Smooth muscle cell (in vitro differentiated cells): ENCODE measurements at regions not wholly inside any gene's neighbourhood (a gene's known extent, or its start where the extent isn't known, plus 50 kb on each side); places are given as distances from the start of the nearest gene placed in this dataset.

Source experiments
- DNase-seq: peaks from one replicate; lab custom pipeline; 2025; ENCODE audit not compliant: unreplicated experiment; lab: John Stamatoyannopoulos, UW
- H2AFZ ChIP-seq: fragments of 200-600 bp; sonication (generic); 2 replicates; pipeline ENCODE4 v1.6.0; 2016; ENCODE audit warnings: antibody characterized with exemption, low read depth, mild to moderate bottlenecking
- H3F3A ChIP-seq: fragments of 200-600 bp; sonication (generic); 2 replicates; pipeline ENCODE4 v1.6.0; 2017; ENCODE audit warnings: antibody characterized with exemption, low read depth
- H3K27ac ChIP-seq: fragments of 200-600 bp; sonication (generic); 2 replicates; pipeline ENCODE4 v1.5.1; 2016; ENCODE audit warnings: low read depth, mild to moderate bottlenecking
- H3K27me3 ChIP-seq: fragments of 200-600 bp; sonication (generic); 2 replicates; pipeline ENCODE4 v1.6.1; 2016; ENCODE audit warnings: low read depth, mild to moderate bottlenecking
- H3K36me3 ChIP-seq: fragments of 200-600 bp; sonication (generic); 2 replicates; pipeline ENCODE4 v1.5.1; 2016; ENCODE audit warnings: low read depth
- H3K4me1 ChIP-seq: fragments of 200-600 bp; sonication (generic); 2 replicates; pipeline ENCODE4 v1.5.1; 2016; ENCODE audit warnings: low read depth
- H3K4me2 ChIP-seq: fragments of 200-600 bp; sonication (generic); 2 replicates; pipeline ENCODE4 v1.6.0; 2016; ENCODE audit warnings: mild to moderate bottlenecking
- H3K4me3 ChIP-seq: fragments of 200-600 bp; sonication (generic); 2 replicates; pipeline ENCODE4 v1.5.1; 2016; ENCODE audit warnings: mild to moderate bottlenecking
- H3K79me2 ChIP-seq: fragments of 200-600 bp; sonication (generic); 2 replicates; pipeline ENCODE4 v1.6.0; 2016; ENCODE audit warnings: low read depth, mild to moderate bottlenecking
- H3K9ac ChIP-seq: fragments of 200-600 bp; sonication (generic); 2 replicates; pipeline ENCODE4 v1.6.0; 2016; ENCODE audit warnings: low read depth
- H3K9me3 ChIP-seq: fragments of 200-600 bp; sonication (generic); replicated peaks from 2 replicates; pipeline ENCODE4 v1.5.1; 2016; ENCODE audit warnings: low read depth
- H4K20me1 ChIP-seq: fragments of 200-600 bp; sonication (generic); 2 replicates; pipeline ENCODE4 v1.6.0; 2016; ENCODE audit warnings: low read depth
- WGBS: methylation state at CpG from one replicate; pipeline ENCODE4 v1.1.7; 2016; ENCODE audit warnings: low lambda C conversion rate; 5-methylcytosine and 5-hydroxymethylcytosine counted together
- TF ChIP-seq, protein P1 (sequence below): fragments of 200-600 bp; sonication (generic); IDR thresholded peaks from 2 replicates; pipeline ENCODE4 v1.5.1; 2017; ENCODE audit warnings: borderline replicate concordance, mild to moderate bottlenecking, antibody characterized with exemption; ENCODE audit not compliant: insufficient read depth, poor library complexity, severe bottlenecking

DNA sequence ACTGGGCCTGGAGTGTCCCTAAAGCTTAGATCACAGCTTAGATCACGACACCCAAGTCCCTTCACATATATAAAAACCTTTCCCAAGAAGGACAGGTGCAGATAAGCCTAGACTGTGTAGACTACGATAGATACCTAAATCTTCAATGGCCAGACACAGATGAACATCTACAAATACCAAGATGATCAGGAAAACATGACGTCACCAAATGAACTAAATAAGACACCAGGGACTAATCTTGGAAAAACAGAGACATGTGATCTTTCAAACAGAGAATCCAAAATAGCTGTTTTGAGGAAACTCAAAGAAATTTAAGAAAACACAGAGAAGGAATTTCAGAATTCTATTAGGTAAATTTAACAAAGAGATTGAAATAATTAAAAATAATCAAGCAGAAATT lies 1082.6 kb upstream of the PHF14 start:
- Histone ChIP-seq H3K4me3 (no peak overlapping the region), H3K4me2 (no peak overlapping the region), H3K4me1 (no peaks in the 10 kb centered on the region), H3K27ac (no peak overlapping the region), H2AFZ (no peak overlapping the region), H3K27me3 (no peaks in the 10 kb centered on the region), H3K9ac (no peak overlapping the region), H4K20me1 (no peaks in the 10 kb centered on the region), H3K36me3 (no peaks in the 10 kb centered on the region), H3K79me2 (no peaks in the 10 kb centered on the region), H3F3A (no peaks in the 10 kb centered on the region), H3K9me3 (no peaks in the 10 kb centered on the region)
- WGBS, result 62% methylated on average over 3 of the region's 3 CpGs
- TF ChIP-seq, protein P1, sequence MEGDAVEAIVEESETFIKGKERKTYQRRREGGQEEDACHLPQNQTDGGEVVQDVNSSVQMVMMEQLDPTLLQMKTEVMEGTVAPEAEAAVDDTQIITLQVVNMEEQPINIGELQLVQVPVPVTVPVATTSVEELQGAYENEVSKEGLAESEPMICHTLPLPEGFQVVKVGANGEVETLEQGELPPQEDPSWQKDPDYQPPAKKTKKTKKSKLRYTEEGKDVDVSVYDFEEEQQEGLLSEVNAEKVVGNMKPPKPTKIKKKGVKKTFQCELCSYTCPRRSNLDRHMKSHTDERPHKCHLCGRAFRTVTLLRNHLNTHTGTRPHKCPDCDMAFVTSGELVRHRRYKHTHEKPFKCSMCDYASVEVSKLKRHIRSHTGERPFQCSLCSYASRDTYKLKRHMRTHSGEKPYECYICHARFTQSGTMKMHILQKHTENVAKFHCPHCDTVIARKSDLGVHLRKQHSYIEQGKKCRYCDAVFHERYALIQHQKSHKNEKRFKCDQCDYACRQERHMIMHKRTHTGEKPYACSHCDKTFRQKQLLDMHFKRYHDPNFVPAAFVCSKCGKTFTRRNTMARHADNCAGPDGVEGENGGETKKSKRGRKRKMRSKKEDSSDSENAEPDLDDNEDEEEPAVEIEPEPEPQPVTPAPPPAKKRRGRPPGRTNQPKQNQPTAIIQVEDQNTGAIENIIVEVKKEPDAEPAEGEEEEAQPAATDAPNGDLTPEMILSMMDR, result no peak
- DNase-seq, result no peak

DNA sequence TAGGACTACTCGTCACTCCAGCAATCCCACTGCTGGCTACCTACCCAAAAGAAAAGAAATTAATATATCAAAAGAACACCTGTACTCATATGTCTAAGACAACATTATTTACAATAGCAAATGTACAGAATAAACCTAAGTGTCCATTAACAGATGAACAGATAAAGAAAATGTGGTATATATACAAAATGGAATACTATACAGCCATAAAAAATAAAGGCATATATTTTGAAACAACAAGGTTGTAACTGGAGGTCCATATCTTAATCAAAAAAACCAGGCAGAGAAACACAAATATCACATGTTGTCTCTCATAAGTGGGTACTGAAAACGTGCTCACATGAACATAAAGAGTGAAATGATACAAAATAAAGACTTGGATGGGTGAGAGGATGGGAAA lies 1073.3 kb upstream of the PHF14 start:
- Histone ChIP-seq H3K9me3 (no peaks in the 10 kb centered on the region), H3K4me2 (no peak overlapping the region), H2AFZ (no peak overlapping the region), H3F3A (no peaks in the 10 kb centered on the region), H4K20me1 (no peaks in the 10 kb centered on the region), H3K36me3 (no peaks in the 10 kb centered on the region), H3K79me2 (no peaks in the 10 kb centered on the region), H3K27ac (no peak overlapping the region), H3K27me3 (no peaks in the 10 kb centered on the region), H3K9ac (no peak overlapping the region), H3K4me1 (no peaks in the 10 kb centered on the region), H3K4me3 (no peak overlapping the region)
- 70% methylated on average over 2 of the region's 2 CpGs for WGBS
- no peak for DNase-seq
- TF ChIP-seq, protein P1, result no peak

DNA sequence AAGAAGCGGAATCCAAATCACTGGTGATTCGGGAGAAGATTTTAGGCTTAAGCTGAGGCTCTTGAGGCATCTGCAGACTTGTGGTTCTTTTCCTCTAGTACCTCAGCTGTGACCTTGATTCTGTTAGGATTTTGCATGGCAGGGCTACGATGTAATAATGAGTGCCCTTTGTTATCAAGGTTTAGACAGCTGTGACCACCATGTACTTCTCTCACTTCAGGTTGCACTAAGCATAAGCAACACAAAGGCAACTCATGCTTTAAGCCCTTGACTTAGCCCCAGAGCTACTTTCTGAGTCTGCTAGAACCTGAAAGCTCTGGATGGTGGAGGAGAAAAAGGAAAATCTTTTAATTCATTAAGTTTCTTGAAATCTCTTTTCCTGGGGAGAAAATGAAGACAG lies 1052.3 kb upstream of the PHF14 start:
- Histone ChIP-seq H3F3A (no peaks in the 10 kb centered on the region), H3K27me3 (no peaks in the 10 kb centered on the region)

DNA sequence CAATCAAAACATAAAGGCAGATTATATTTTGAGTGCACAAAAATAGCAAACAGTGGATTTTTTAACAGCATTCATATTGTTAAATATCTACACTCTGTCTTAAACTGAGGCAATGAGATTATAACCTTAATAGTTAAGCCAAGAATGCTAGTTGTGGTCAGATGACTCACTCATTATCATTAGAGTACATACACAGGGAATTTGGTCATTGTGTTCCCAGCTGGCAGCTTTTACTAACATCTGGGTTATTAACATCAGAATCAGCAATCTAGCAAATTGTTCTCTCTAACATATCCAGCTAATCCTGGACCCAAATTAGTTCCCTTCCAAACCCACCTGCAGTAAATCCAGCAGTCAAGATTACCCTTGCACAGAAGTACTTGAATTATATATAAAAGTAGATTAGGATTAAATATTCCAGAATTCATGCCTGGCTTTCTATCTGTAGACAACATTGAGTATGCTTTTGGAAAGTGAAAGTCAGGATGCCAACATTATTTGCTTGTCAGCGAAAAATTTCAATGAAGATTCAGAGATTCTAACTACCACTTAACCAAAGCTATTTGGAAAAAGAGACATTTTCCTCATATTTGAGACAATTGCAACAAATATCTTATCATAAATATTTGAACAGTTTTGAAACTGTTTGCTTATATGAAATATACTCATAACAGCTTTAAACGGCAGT lies 1035.6 kb upstream of the PHF14 start:
- no peaks in the 10 kb centered on the region for H3K79me2 ChIP-seq
- H4K20me1 ChIP-seq, result no peaks in the 10 kb centered on the region
- 46% methylated on average over 2 of the region's 2 CpGs for WGBS
- H3K9me3 ChIP-seq, result no peaks in the 10 kb centered on the region
- H3F3A ChIP-seq, result no peaks in the 10 kb centered on the region
- H3K4me1 ChIP-seq, result peaks cover 22% of the 10 kb centered on the region
- no peaks in the 10 kb centered on the region for H3K36me3 ChIP-seq
- TF ChIP-seq, protein P1, result no peak
- peak overlapping the region; percentile 78 for H3K4me2 ChIP-seq
- no peak overlapping the region for H3K9ac ChIP-seq
- H3K27me3 ChIP-seq, result no peaks in the 10 kb centered on the region
- no peak for DNase-seq
- peak overlapping the region; percentile 3 for H3K4me3 ChIP-seq
- no peak overlapping the region for H2AFZ ChIP-seq
- H3K27ac ChIP-seq, result peak overlapping the region; percentile 70

More for the DNA sequence above, 1052.3 kb upstream of the PHF14 start:
- H3K4me3 ChIP-seq, result no peak overlapping the region
- H4K20me1 ChIP-seq, result no peaks in the 10 kb centered on the region
- no peak for DNase-seq
- H3K4me1 ChIP-seq, result no peaks in the 10 kb centered on the region
- H3K9ac ChIP-seq, result no peak overlapping the region
- no peak overlapping the region for H3K4me2 ChIP-seq
- H3K79me2 ChIP-seq, result no peaks in the 10 kb centered on the region
- no peak overlapping the region for H2AFZ ChIP-seq
- no peak overlapping the region for H3K27ac ChIP-seq
- TF ChIP-seq, protein P1, result no peak
- no peaks in the 10 kb centered on the region for H3K9me3 ChIP-seq
- no peaks in the 10 kb centered on the region for H3K36me3 ChIP-seq
- WGBS, result 74% methylated on average over 3 of the region's 3 CpGs
